Left ventricle myocardium inferior (tissue), 1 donor: ENCODE measurements at regions not wholly inside any gene's neighbourhood (a gene's known extent, or its start where the extent isn't known, plus 50 kb on each side); places are given as distances from the start of the nearest gene placed in this dataset.

Experiments
- DNase-seq: peaks from one replicate; pipeline ENCODE4 v3.0.0-alpha.2; 2020
- H3K27ac ChIP-seq: fragments of 200-600 bp; replicated peaks from 2 replicates; pipeline ENCODE4 v1.8.0; 2021
- H3K27me3 ChIP-seq: fragments of 200-600 bp; 2 replicates; pipeline ENCODE4 v1.8.0; 2021; ENCODE audit warnings: low read depth
- H3K36me3 ChIP-seq: fragments of 200-600 bp; 2 replicates; pipeline ENCODE4 v1.8.0; 2021
- H3K4me1 ChIP-seq: fragments of 200-600 bp; 2 replicates; pipeline ENCODE4 v1.8.0; 2021
- H3K4me3 ChIP-seq: fragments of 200-600 bp; 2 replicates; pipeline ENCODE4 v1.8.0; 2021; ENCODE audit warnings: mild to moderate bottlenecking, moderate library complexity
- H3K9me3 ChIP-seq: fragments of 200-600 bp; replicated peaks from 2 replicates; pipeline ENCODE4 v1.8.0; 2021
- CTCF ChIP-seq: fragments of 200-600 bp; IDR thresholded peaks from 2 replicates; pipeline ENCODE4 v1.8.0; 2021; ENCODE audit warnings: antibody characterized with exemption, mild to moderate bottlenecking, borderline replicate concordance
- intact Hi-C: fragments of 100-400 bp; cut with micrococcal nuclease; formaldehyde crosslinking; loops from one replicate; pipeline ENCODE4 v1.11.0; 2022
- donor health status: DM: no; HTN: yes; CAD: no; lungs with severe emphysema.

- Histone ChIP-seq H3K27ac (no peak overlapping the region), H3K4me1 (no peaks in the 10 kb centered on the region), H3K9me3 (peaks cover 9% of the 10 kb centered on the region), H3K36me3 (no peaks in the 10 kb centered on the region), H3K27me3 (no peaks in the 10 kb centered on the region), H3K4me3 (no peak overlapping the region)
- intact Hi-C loops = no loop called here
- TF ChIP-seq CTCF = no peak
- no peak for DNase-seq
Measured at GRCh38 chr14:42642787-42643186, 1036.1 kb downstream of the LRFN5 start.

GRCh38 chr14:42633504-42634095 is 1026.9 kb downstream of the LRFN5 start:
- no peaks in the 10 kb centered on the region for H3K27me3 ChIP-seq
- no peak for TF ChIP-seq CTCF
- no peak overlapping the region for H3K27ac ChIP-seq
- H3K36me3 ChIP-seq = no peaks in the 10 kb centered on the region
- no peaks in the 10 kb centered on the region for H3K9me3 ChIP-seq
- no peak for DNase-seq
- H3K4me3 ChIP-seq = no peak overlapping the region
- no peaks in the 10 kb centered on the region for H3K4me1 ChIP-seq
- intact Hi-C loops = no loop called here

- H3K9me3 ChIP-seq = no peaks in the 10 kb centered on the region
- no peaks in the 10 kb centered on the region for H3K4me1 ChIP-seq
- no peak for DNase-seq
- H3K36me3 ChIP-seq = no peaks in the 10 kb centered on the region
- H3K27ac ChIP-seq = no peak overlapping the region
- no peaks in the 10 kb centered on the region for H3K27me3 ChIP-seq
- no peak overlapping the region for H3K4me3 ChIP-seq
- TF ChIP-seq CTCF = no peak
- intact Hi-C loops = no loop called here
Measured at GRCh38 chr14:42629553-42629952, 1022.9 kb downstream of the LRFN5 start.

GRCh38 chr14:42628602-42629001 is 1021.9 kb downstream of the LRFN5 start:
- Histone ChIP-seq H3K27me3 (no peaks in the 10 kb centered on the region), H3K36me3 (no peaks in the 10 kb centered on the region), H3K9me3 (no peaks in the 10 kb centered on the region), H3K27ac (no peak overlapping the region), H3K4me3 (no peak overlapping the region), H3K4me1 (no peaks in the 10 kb centered on the region)
- intact Hi-C loops = no loop called here
- TF ChIP-seq CTCF = no peak
- DNase-seq = no peak

GRCh38 chr14:42626986-42627385 is 1020.3 kb downstream of the LRFN5 start:
- no peaks in the 10 kb centered on the region for H3K36me3 ChIP-seq
- no peak overlapping the region for H3K4me3 ChIP-seq
- H3K4me1 ChIP-seq = no peaks in the 10 kb centered on the region
- intact Hi-C loops = no loop called here
- H3K27me3 ChIP-seq = no peaks in the 10 kb centered on the region
- H3K27ac ChIP-seq = no peak overlapping the region
- DNase-seq = no peak
- H3K9me3 ChIP-seq = no peaks in the 10 kb centered on the region
- no peak for TF ChIP-seq CTCF
